GM19372 (cell line): ENCODE measurements at regions not wholly inside any gene's neighbourhood (a gene's known extent, or its start where the extent isn't known, plus 50 kb on each side); places are given as distances from the start of the nearest gene placed in this dataset.

Experiments
- ATAC-seq: cut with Tn5 transposase; IDR thresholded peaks from one replicate; pipeline ENCODE4 v1.9.1; 2021; ENCODE audit warnings: mild to moderate bottlenecking, low read depth, moderate library complexity; ENCODE audit not compliant: unreplicated experiment

GRCh38 chr19:30227661-30228112 lies 144.5 kb upstream of the ZNF536 start:
- ATAC-seq, result peak; percentile 84

- no peak for ATAC-seq
Observed at GRCh38 chr19:30228113-30228834, 143.9 kb upstream of the ZNF536 start.

- no peak for ATAC-seq
Observed at GRCh38 chr19:30228835-30229524, 143.2 kb upstream of the ZNF536 start.

GRCh38 chr19:30229525-30230174 lies 142.5 kb upstream of the ZNF536 start:
- ATAC-seq, result no peak

- ATAC-seq, result no peak
Observed at GRCh38 chr19:30231408-30232318, 140.5 kb upstream of the ZNF536 start.

- ATAC-seq, result no peak
Observed at GRCh38 chr19:30233375-30233774, 138.8 kb upstream of the ZNF536 start.

- ATAC-seq, result no peak
Observed at GRCh38 chr19:30235946-30236345, 136.2 kb upstream of the ZNF536 start.

GRCh38 chr19:30236587-30236986 lies 135.6 kb upstream of the ZNF536 start:
- no peak for ATAC-seq

- ATAC-seq, result no peak
Observed at GRCh38 chr19:30237140-30237539, 135.0 kb upstream of the ZNF536 start.

- no peak for ATAC-seq
Observed at GRCh38 chr19:30240904-30241695, 131.1 kb upstream of the ZNF536 start.

GRCh38 chr19:30244533-30244932 lies 127.7 kb upstream of the ZNF536 start:
- no peak for ATAC-seq

GRCh38 chr19:30245401-30246039 lies 126.7 kb upstream of the ZNF536 start:
- no peak for ATAC-seq

- no peak for ATAC-seq
Observed at GRCh38 chr19:30249911-30250310, 122.3 kb upstream of the ZNF536 start.

GRCh38 chr19:30252214-30252613 lies 120.0 kb upstream of the ZNF536 start:
- ATAC-seq, result no peak

GRCh38 chr19:30253581-30253996 lies 118.6 kb upstream of the ZNF536 start:
- ATAC-seq, result no peak

GRCh38 chr19:30254158-30254557 lies 118.0 kb upstream of the ZNF536 start:
- no peak for ATAC-seq

- ATAC-seq, result no peak
Observed at GRCh38 chr19:30254789-30255188, 117.4 kb upstream of the ZNF536 start.

GRCh38 chr19:30255791-30256495 lies 116.2 kb upstream of the ZNF536 start:
- ATAC-seq, result no peak

- ATAC-seq, result no peak
Observed at GRCh38 chr19:30256496-30256850, 115.7 kb upstream of the ZNF536 start.
